AG08396 (cell line): ENCODE measurements at regions not wholly inside any gene's neighbourhood (a gene's known extent, or its start where the extent isn't known, plus 50 kb on each side); places are given as distances from the start of the nearest gene placed in this dataset.

ENCODE experiments used
- DNase-seq: peaks from one replicate; pipeline ENCODE4 v3.0.0; 2012; ENCODE audit warnings: low spot score, mixed read lengths

GRCh38 chr18:56173542-56174220, 464.7 kb downstream of the TXNL1 start:
- no peak for DNase-seq

DNA sequence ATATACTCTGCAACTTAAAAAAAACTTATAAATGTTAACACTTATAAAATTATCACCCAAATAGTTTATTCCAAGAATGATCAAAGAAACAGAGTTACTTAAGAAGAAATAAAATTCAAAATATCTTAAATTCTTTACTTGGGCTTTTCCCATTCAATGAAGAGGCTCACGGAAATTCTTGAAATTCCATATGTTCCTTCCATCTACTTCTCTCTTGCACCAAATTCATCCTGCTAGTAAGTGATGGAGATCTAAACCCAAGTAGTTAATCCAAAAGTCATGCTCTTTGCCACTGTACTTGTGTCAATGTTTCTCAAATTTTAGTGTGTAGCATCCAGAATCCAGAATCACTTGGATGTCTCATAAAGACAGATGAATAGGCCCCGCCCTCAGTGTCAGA, 465.9 kb downstream of the TXNL1 start:
- no peak for DNase-seq

GRCh38 chr18:56171848-56172247, 466.5 kb downstream of the TXNL1 start:
- DNase-seq: no peak

DNA sequence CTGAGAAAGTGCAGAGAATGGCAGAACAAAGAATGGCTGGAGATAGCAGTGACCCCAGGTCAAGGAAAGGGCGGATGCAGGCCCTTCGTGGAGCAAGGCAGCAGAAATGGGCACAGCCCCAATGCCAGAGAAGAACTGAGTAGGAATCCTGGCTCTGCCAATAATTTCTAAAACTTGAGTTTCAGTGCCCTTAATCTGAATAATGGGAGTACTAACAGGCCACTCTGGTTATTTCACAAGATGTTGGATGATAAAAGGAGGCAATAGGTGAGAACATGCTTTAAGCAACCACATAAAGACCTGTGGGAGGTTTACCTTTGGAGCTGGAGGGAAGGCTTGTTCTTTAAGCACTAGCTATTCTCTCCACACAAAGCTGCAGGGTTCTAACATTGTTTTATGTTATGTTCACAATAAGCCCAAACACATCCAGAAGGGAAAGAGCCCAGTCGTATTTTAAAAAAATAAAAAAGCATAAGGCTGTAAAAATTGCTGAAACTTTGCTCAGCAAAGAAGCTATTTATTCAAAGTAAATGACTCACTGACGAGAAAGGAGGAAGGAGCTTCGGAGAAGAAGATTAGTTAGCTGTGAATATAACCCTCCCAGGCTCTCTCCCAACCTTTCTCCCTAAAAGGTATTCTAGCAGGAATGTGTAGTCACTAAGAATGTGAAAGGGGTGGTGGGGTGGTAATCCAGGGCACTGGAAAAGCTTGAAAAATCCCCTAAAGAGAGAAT, 470.2 kb downstream of the TXNL1 start:
- DNase-seq: peak; percentile 26

- no peak for DNase-seq
Observed at GRCh38 chr18:56167366-56167765, 471.0 kb downstream of the TXNL1 start.

DNA sequence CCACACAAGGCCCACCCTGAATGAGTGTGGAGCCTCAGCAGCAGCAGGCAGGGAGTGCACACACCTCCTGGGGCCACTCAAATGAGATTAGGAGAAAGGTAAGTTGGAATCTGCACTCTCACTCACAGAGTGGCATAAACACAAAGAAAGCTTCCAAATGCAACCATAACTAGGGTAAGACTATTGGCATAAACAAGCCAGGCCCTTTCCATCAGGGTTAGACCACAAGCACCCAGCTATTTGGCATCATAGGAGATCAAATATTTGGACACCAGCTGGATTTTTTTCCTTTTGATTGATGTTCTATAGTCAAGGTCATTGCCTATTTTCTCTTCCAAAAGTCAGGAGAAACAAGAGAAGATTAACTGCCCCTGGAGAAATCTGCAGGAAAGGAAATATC, 471.5 kb downstream of the TXNL1 start:
- DNase-seq: no peak

DNA sequence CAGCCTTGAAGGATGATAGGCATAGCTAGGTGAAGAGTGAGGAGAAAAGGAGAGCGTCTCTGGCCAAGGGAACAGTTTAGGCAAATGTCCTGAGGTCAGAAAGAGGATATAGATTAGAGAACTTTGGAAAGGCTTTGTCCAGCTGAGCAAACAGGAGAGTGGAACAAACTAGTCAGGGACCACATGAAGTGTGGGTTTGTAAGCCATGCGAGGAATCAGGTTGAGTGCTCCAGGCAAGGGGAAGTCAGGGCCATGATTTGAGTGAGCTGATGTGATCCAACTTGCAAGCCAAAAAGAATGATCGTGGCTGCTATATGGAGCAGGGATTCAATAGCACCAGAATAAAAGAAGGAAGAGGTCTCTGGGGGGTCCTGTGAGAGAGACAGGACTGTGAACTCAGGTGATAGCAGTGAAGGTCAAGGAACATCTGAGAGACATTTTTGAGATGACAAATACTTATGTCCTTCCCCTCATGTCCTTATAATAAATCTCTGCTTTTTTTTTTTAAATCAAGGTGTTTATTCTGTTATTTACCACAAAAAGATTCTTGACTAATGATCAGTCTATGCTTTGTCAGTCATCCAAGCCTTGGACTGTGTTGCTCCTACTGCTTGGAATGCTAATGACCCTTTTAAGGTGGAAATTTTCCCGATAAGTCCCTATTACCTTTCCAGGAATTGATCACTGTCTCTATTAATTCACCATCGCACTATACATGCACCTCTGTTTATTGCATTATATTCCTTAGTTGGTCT, 472.6 kb downstream of the TXNL1 start:
- DNase-seq: no peak

DNA sequence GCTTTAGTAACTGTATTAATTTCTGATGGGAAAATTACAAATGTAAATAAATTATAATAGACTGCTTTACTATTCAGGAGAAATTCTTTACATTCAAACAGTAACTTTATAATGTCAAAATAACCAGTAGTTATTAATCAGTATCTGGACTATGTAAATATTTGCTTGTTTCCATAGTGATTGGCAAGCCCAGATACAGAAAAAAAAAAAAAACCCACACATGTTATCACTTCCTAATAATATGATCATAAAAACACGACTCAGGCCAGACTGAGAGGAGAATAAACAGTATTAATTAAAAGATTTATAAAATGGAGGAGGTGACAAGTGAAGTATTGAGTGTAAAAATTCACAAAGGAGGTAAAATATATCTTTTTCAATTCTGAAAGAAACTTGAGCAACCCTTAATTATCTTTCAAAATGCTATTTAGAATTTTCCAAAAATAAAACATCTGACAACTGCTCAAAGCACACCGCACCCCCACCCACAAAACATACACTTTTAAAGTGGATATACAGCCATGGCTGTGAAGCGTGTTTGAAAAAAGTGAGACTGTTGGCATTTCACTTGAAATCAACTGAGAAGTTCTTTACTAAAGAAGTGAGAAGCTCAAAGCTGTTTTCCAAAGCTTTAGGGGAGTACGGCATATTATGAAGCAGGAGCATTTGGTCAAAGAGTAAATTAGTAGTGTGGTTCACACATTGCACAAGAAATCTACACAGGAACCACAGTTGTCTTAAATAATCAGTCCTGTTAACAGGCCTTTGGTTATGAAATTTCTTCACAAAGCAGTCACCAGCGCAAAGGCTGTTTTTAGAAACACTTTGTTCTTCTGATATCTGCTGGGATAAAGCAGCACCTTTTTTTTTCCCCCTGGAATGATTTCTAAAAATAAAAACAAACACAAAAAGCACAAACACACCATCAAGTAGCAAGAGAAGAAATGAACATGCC, 475.8 kb downstream of the TXNL1 start:
- no peak for DNase-seq

GRCh38 chr18:56161566-56162260, 476.7 kb downstream of the TXNL1 start:
- no peak for DNase-seq

DNA sequence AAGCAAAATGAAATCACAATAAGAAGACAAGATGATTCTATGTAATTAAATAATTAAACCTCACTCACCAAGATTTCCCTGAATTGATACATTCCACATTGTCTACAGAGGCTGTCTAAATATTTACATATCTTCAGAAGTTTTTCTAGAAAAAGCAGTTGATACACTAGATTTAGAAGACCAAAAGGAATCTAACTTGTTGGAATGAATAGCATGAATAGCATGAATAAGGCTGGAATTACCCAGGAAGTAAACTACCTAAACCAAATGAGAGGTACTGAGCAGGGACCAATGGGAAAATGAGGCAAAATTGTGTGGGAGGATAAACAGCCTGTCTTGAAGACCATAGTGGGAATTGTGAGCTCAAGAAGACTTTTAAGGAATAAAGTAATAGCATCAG, 479.7 kb downstream of the TXNL1 start:
- no peak for DNase-seq

GRCh38 chr18:56157541-56157940, 480.9 kb downstream of the TXNL1 start:
- no peak for DNase-seq

DNA sequence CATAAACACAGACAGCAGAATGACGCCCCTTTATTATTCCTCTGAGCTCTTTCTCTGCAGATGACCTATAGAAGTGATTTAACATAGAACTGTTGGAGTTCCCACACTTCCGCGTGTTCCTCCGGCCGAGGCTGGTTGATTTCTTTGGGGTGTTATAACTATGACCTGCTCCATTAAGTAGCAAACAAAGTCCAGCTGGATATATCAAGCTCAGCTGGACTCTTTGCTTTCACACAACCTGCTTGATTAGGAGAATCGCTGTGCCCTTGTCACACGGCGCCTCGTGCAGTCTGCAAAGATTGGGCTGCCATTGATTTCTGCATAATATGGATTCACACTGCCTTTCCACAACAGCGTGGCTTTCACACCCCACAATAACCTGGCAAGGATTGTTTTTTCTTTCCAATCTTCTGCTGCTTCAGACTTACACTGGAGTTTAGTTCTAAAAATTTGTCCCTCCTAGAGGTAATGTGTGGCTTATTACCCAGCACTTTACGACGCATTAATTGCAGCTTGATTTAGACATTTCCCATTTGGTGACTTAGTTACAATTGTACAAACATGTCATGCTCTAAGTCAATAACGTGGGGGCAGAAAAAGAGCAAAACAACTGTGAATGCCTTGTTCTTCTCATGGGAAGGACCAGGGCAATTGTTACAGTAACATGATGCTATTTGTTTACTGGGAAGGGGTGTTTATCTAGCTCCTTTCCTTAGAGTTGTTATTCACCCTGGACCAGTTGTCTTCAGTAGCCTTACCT, 485.7 kb downstream of the TXNL1 start:
- DNase-seq: no peak

DNA sequence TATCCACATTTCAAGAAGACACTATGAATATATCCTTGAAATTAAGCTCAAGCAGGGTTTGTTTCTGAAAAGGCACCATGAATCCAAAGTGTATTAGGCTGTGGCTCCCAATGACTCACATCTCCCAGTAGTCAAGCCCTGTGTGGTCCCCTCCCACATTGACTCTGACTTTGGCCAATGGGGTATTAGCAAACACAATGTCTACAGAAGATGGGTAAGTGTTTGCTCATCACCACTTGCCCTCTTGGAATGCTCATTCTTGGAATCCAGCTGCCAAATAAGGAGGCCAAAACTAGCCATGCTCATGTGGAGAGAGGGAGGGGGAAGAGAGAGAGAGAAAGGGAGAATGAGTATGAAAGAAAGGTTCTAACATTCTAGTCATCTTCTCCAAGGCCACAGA, 490.0 kb downstream of the TXNL1 start:
- DNase-seq: peak; percentile 75

GRCh38 chr18:56146565-56146964, 491.8 kb downstream of the TXNL1 start:
- no peak for DNase-seq

GRCh38 chr18:56142001-56142400, 496.4 kb downstream of the TXNL1 start:
- DNase-seq: no peak

GRCh38 chr18:56139792-56140254, 498.6 kb downstream of the TXNL1 start:
- peak; percentile 18 for DNase-seq

DNA sequence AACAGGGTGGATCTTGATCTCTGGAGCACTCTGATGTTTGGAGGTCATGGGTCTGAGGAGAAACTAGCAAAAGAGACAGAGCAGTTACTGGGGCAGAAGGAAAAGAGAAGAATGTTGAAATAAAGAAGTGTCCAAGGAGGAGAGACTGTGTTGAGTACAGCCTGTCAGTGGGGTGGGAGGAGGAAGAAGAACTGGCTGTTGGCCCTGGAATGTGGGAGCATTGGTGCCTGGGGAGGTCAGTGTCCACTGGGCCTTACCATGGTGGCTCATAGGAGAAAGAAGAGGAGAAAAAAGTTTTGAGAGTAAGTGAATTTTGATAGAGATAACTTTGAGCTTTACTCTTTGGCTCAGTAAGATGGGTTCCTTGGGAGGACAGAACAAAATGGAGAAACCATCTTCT, 499.0 kb downstream of the TXNL1 start:
- no peak for DNase-seq

GRCh38 chr18:56136105-56136504, 502.3 kb downstream of the TXNL1 start:
- DNase-seq: no peak

DNA sequence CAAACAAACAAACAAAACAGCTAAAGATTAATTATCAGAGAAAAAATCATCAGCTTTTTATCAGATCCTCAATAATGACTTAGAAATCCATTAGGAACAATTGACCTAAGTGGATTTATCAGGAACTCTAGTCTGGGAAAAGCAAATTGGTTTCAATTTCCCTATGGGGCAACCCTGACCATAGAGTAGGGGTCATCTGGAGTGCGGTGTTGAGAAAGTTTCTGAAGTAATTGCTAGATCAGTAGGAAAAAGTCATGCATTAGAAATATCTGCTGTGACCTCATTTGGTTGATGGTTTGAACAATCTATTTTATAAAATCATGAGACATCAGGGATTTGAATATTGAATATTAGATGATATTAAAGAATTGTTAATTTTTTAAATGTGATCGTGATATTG, 507.9 kb downstream of the TXNL1 start:
- DNase-seq: no peak

DNA sequence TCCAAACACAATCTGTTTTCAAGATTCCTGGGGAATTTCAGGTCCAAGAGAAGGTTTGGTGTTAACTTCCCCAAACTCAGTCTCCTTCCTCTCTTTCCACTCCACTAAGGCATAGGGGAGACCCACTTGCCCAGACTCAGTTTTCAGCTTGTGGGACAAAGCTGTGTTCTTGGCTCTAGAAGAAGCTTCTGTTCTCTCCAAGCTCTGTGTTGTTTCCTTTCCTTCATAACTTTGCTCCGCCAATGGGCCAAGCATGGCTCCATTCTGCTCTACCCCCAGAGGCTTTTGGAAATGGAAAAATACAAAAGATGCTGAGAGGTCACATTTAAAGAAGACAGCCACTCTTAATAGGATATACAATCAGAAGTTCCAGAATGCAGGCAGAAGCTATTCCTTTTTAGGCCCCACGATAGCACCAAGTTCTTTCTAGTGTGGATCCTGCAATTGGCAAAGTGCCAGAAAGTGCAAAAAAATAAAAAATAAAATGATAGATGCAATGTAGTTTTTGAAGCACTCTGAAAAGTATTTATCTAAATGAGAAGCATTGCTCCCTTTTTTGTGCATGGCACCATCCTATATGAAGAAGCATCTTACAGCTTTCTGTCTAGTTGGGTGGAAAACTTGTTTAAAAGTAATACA, 510.1 kb downstream of the TXNL1 start:
- DNase-seq: no peak
